Neural progenitor cell (in vitro differentiated cells): ENCODE measurements at regions not wholly inside any gene's neighbourhood (a gene's known extent, or its start where the extent isn't known, plus 50 kb on each side); places are given as distances from the start of the nearest gene placed in this dataset.

Experiments used
- DNase-seq: peaks from one replicate; pipeline ENCODE4 v3.0.0-alpha.2; 2016; ENCODE audit warnings: low spot score
- H2AFZ ChIP-seq: fragments of 200-600 bp; sonication (generic); replicated peaks from 2 replicates; pipeline ENCODE4 v1.6.1; 2016; ENCODE audit warnings: antibody characterized with exemption
- H3F3A ChIP-seq: fragments of 200-600 bp; sonication (generic); 2 replicates; pipeline ENCODE4 v1.6.1; 2016; ENCODE audit warnings: antibody characterized with exemption, low read depth
- H3K27ac ChIP-seq: fragments of 200-600 bp; sonication (generic); 2 replicates; pipeline ENCODE4 v1.5.1; 2016; ENCODE audit warnings: mild to moderate bottlenecking
- H3K27me3 ChIP-seq: fragments of 200-600 bp; sonication (generic); 2 replicates; pipeline ENCODE4 v1.6.1; 2016; ENCODE audit warnings: mild to moderate bottlenecking, moderate library complexity
- H3K36me3 ChIP-seq: fragments of 200-600 bp; sonication (generic); 2 replicates; pipeline ENCODE4 v1.5.1; 2016
- H3K4me1 ChIP-seq: fragments of 200-600 bp; sonication (generic); 2 replicates; pipeline ENCODE4 v1.6.1; 2016; ENCODE audit warnings: mixed run types
- H3K4me2 ChIP-seq: fragments of 200-600 bp; sonication (generic); 2 replicates; pipeline ENCODE4 v1.6.1; 2016
- H3K4me3 ChIP-seq: fragments of 200-600 bp; sonication (generic); 2 replicates; pipeline ENCODE4 v1.5.1; 2016
- H3K79me2 ChIP-seq: fragments of 200-600 bp; sonication (generic); 2 replicates; pipeline ENCODE4 v1.6.1; 2016; ENCODE audit warnings: low read depth
- H3K9ac ChIP-seq: fragments of 200-600 bp; sonication (generic); 2 replicates; pipeline ENCODE4 v1.6.1; 2016
- H3K9me3 ChIP-seq: fragments of 200-600 bp; sonication (generic); 2 replicates; pipeline ENCODE4 v1.5.1; 2016; ENCODE audit warnings: low read depth
- H4K20me1 ChIP-seq: fragments of 200-600 bp; sonication (generic); 2 replicates; pipeline ENCODE4 v1.6.1; 2016; ENCODE audit warnings: low read depth
- H3K27ac Mint-ChIP-seq: 3 replicates; pipeline ENCODE4 v1.8.0; 2021; ENCODE audit warnings: mixed read lengths
- H3K27me3 Mint-ChIP-seq: 2 replicates; pipeline ENCODE4 v1.8.0; 2022; ENCODE audit warnings: low read depth, mild to moderate bottlenecking, inconsistent platforms, moderate library complexity, mixed read lengths; ENCODE audit not compliant: insufficient read depth
- H3K36me3 Mint-ChIP-seq: 3 replicates; pipeline ENCODE4 v1.8.0; 2021; ENCODE audit warnings: mixed read lengths
- H3K4me1 Mint-ChIP-seq: 3 replicates; pipeline ENCODE4 v1.8.0; 2021; ENCODE audit warnings: mixed read lengths
- H3K4me3 Mint-ChIP-seq: 3 replicates; pipeline ENCODE4 v1.8.0; 2021; ENCODE audit warnings: mild to moderate bottlenecking, moderate library complexity, mixed read lengths
- H3K9me3 Mint-ChIP-seq: 3 replicates; pipeline ENCODE4 v1.8.0; 2020; ENCODE audit warnings: mixed read lengths
- EZH2 ChIP-seq: fragments of 200-600 bp; sonication (generic); IDR thresholded peaks from 2 replicates; pipeline ENCODE4 v1.6.1; 2017; ENCODE audit warnings: antibody characterized with exemption, mild to moderate bottlenecking, moderate library complexity
- EZH2phosphoT487 ChIP-seq: fragments of 200-600 bp; sonication (generic); IDR thresholded peaks from 2 replicates; pipeline ENCODE4 v1.6.1; 2017; ENCODE audit warnings: antibody characterized with exemption
- TF ChIP-seq, protein P1 (sequence below): fragments of 200-600 bp; sonication (generic); IDR thresholded peaks from 2 replicates; pipeline ENCODE4 v1.5.1; 2017; ENCODE audit warnings: antibody characterized with exemption, mild to moderate bottlenecking

DNA sequence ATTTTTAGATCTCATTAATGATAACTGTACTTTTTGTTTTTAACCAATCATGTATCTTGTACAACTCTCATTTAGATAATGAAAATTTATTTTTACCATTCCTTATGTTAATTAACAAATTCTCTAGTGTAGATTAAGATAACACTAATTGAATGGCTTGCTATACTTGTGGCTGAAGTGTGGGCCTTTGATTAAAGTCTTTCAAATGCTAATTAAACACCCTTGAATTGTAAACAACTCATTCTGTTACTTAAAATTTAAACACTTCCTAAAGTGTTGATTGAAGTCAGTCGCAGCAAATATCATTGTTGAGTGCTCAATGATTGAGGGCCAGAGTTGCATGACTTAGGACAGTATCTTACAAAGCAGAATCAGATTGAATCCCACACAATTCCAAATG is 109.8 kb upstream of the GULP1 start:
- no peak for DNase-seq
- no peak overlapping the region for H2AFZ ChIP-seq
- H3K79me2 ChIP-seq, result no peaks in the 10 kb centered on the region
- H3K36me3 ChIP-seq, result no peaks in the 10 kb centered on the region
- Mint-ChIP-seq H3K4me1 (peaks cover 3% of the 10 kb centered on the region), H3K27ac (no peak overlapping the region), H3K27me3 (no peaks in the 10 kb centered on the region), H3K4me3 (no peak overlapping the region), H3K9me3 (no peaks in the 10 kb centered on the region), H3K36me3 (no peaks in the 10 kb centered on the region)
- H3K4me2 ChIP-seq, result peak overlapping the region; percentile 3
- TF ChIP-seq EZH2, result no peak
- no peak for TF ChIP-seq EZH2phosphoT487
- TF ChIP-seq, protein P1, sequence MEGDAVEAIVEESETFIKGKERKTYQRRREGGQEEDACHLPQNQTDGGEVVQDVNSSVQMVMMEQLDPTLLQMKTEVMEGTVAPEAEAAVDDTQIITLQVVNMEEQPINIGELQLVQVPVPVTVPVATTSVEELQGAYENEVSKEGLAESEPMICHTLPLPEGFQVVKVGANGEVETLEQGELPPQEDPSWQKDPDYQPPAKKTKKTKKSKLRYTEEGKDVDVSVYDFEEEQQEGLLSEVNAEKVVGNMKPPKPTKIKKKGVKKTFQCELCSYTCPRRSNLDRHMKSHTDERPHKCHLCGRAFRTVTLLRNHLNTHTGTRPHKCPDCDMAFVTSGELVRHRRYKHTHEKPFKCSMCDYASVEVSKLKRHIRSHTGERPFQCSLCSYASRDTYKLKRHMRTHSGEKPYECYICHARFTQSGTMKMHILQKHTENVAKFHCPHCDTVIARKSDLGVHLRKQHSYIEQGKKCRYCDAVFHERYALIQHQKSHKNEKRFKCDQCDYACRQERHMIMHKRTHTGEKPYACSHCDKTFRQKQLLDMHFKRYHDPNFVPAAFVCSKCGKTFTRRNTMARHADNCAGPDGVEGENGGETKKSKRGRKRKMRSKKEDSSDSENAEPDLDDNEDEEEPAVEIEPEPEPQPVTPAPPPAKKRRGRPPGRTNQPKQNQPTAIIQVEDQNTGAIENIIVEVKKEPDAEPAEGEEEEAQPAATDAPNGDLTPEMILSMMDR, result no peak
- H3K27me3 ChIP-seq, result no peaks in the 10 kb centered on the region
- H3K9me3 ChIP-seq, result no peaks in the 10 kb centered on the region
- no peak overlapping the region for H3K9ac ChIP-seq
- no peak overlapping the region for H3K27ac ChIP-seq
- H3F3A ChIP-seq, result no peaks in the 10 kb centered on the region
- no peak overlapping the region for H3K4me3 ChIP-seq
- no peaks in the 10 kb centered on the region for H4K20me1 ChIP-seq
- peaks cover 13% of the 10 kb centered on the region for H3K4me1 ChIP-seq

DNA sequence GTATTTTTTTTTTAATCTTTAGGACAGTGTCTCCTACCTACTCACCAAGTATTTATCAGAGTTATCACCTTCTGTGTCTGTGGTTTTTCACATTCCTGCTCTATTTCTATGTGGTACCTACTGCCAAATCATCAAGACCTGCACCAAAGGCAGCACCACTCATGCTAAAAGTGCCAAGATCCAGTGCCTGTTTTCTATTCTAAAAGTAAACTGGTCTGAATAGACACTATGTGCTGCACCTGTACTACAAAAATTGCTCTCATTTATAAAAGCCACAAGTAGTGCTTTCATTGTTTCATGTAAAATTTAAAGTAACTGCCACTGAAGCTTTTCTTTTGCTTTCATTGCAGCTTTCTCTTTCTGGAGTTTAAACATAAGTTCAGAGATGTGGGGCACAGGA is 103.9 kb upstream of the GULP1 start:
- H3K9me3 Mint-ChIP-seq, result no peaks in the 10 kb centered on the region
- H3K36me3 Mint-ChIP-seq, result no peaks in the 10 kb centered on the region
- Histone ChIP-seq H4K20me1 (no peaks in the 10 kb centered on the region), H3K4me2 (no peak overlapping the region), H3K27me3 (no peaks in the 10 kb centered on the region), H3K36me3 (no peaks in the 10 kb centered on the region), H2AFZ (no peak overlapping the region), H3K79me2 (no peaks in the 10 kb centered on the region), H3K4me3 (no peak overlapping the region), H3K4me1 (no peaks in the 10 kb centered on the region), H3K27ac (no peak overlapping the region), H3F3A (no peaks in the 10 kb centered on the region), H3K9me3 (no peaks in the 10 kb centered on the region), H3K9ac (no peak overlapping the region)
- H3K4me1 Mint-ChIP-seq, result no peaks in the 10 kb centered on the region
- H3K27me3 Mint-ChIP-seq, result no peaks in the 10 kb centered on the region
- H3K27ac Mint-ChIP-seq, result no peak overlapping the region
- no peak overlapping the region for H3K4me3 Mint-ChIP-seq
- TF ChIP-seq EZH2phosphoT487, result no peak
- no peak for TF ChIP-seq EZH2
- TF ChIP-seq, protein P1, result no peak
- no peak for DNase-seq

DNA sequence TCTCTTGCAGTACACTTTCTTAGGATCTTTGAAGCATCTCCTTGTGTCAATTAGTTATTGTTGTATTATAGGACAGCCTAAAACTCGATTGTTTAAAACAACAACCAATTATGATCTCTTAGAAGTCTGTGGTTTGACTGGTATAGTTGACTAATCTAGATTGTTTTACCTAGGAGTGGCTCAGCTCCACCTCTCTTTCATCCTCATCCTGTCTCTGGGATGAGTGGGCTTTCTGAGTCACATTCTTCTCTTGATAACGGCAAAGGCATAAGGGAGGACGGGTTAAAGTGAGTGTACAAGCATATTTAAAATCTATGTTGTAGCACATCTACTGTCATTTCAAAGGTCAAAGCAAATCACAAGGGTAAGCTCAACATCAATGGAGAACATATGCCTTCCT is 102.3 kb upstream of the GULP1 start:
- H3K27ac ChIP-seq, result no peak overlapping the region
- peaks cover 4% of the 10 kb centered on the region for H3K27me3 Mint-ChIP-seq
- H3K27ac Mint-ChIP-seq, result no peak overlapping the region
- H3K9ac ChIP-seq, result no peak overlapping the region
- no peak overlapping the region for H3K4me3 ChIP-seq
- TF ChIP-seq EZH2, result no peak
- TF ChIP-seq EZH2phosphoT487, result no peak
- TF ChIP-seq, protein P1, result no peak
- no peaks in the 10 kb centered on the region for H3K27me3 ChIP-seq
- no peaks in the 10 kb centered on the region for H3K9me3 ChIP-seq
- no peaks in the 10 kb centered on the region for H4K20me1 ChIP-seq
- no peaks in the 10 kb centered on the region for H3K36me3 ChIP-seq
- H3K4me3 Mint-ChIP-seq, result no peak overlapping the region
- no peak overlapping the region for H2AFZ ChIP-seq
- no peaks in the 10 kb centered on the region for H3K79me2 ChIP-seq
- H3K4me1 ChIP-seq, result no peaks in the 10 kb centered on the region
- DNase-seq, result no peak
- no peaks in the 10 kb centered on the region for H3K4me1 Mint-ChIP-seq
- no peaks in the 10 kb centered on the region for H3F3A ChIP-seq
- no peak overlapping the region for H3K4me2 ChIP-seq
- H3K36me3 Mint-ChIP-seq, result no peaks in the 10 kb centered on the region
- H3K9me3 Mint-ChIP-seq, result no peaks in the 10 kb centered on the region

DNA sequence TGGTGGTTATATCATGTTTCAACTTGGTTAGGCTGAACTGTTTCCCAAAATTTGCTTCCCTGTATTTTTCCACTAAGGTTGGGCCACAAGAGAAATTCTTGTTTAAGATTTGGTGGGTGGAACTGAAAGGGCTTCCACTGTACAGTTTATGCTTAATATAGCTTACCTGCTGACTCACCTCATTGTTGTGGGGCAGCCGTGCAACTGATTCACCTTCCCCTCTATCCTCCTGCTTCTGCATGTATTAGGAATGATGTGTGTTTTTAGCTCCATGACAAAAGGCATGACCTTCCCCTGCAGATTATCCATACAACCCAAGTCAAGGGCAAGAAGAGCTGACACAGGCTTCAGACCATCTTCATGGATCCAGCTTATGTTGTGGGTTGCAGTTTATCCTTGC is 98.4 kb upstream of the GULP1 start:
- no peaks in the 10 kb centered on the region for H3K9me3 Mint-ChIP-seq
- no peak overlapping the region for H3K4me3 Mint-ChIP-seq
- no peak overlapping the region for H3K27ac ChIP-seq
- H3K9me3 ChIP-seq, result no peaks in the 10 kb centered on the region
- H4K20me1 ChIP-seq, result no peaks in the 10 kb centered on the region
- H3F3A ChIP-seq, result no peaks in the 10 kb centered on the region
- no peaks in the 10 kb centered on the region for H3K4me1 ChIP-seq
- no peak overlapping the region for H3K4me3 ChIP-seq
- H3K27me3 ChIP-seq, result no peaks in the 10 kb centered on the region
- H3K9ac ChIP-seq, result no peak overlapping the region
- no peaks in the 10 kb centered on the region for H3K79me2 ChIP-seq
- H2AFZ ChIP-seq, result no peak overlapping the region
- H3K27me3 Mint-ChIP-seq, result peaks cover 4% of the 10 kb centered on the region
- H3K36me3 Mint-ChIP-seq, result no peaks in the 10 kb centered on the region
- no peak for DNase-seq
- H3K36me3 ChIP-seq, result no peaks in the 10 kb centered on the region
- no peak overlapping the region for H3K4me2 ChIP-seq
- TF ChIP-seq, protein P1, result no peak
- TF ChIP-seq EZH2 (no peak), EZH2phosphoT487 (no peak)
- no peak overlapping the region for H3K27ac Mint-ChIP-seq
- H3K4me1 Mint-ChIP-seq, result no peaks in the 10 kb centered on the region
